Right lobe of liver (tissue), 4 donors: ENCODE measurements at regions not wholly inside any gene's neighbourhood (a gene's known extent, or its start where the extent isn't known, plus 50 kb on each side); places are given as distances from the start of the nearest gene placed in this dataset.

Experiments
- POLR2A ChIP-seq: fragments of 450-650 bp; IDR thresholded peaks from one replicate; pipeline ENCODE4 v1.6.1; 2017; ENCODE audit warnings: antibody characterized with exemption, mild to moderate bottlenecking
- TF ChIP-seq, protein P1 (sequence below), 4 donors: fragments of 200-600 bp in 3 of 4; fragments of 450-650 bp in 1 of 4; IDR thresholded peaks; one replicate each; pipeline versions ENCODE4 v1.5.1 to v1.8.0; 2016 to 2022; ENCODE audit warnings: antibody characterized with exemption in 4 of 4, mild to moderate bottlenecking in 2 of 4
- donor health status: DM: no; HTN: no; CAD: no.
- donor health status: DM: no; HTN: no; CAD: no.
- donor health status: DM: no; HTN: yes; CAD: no.

DNA sequence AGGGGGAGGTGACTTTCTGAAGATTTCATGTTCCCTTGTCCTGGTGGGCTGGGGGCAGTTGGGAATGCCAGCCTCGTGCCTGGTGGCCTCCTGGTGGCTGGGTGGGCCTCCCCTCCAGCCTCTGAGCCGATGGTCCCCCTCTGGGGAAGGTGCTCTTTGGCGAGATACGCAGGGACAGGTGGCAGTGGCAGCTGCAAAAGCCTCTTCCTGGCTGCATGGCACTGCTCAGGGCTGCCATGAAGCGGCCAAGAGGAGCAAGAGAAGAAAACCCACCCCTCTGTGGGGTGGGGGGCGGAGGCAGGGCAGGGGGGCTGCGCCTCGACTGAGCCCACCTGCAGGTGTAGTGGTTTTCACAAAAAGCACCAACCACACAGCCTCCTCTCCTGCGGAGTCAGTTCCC, 61.8 kb upstream of the PHF21B start:
- TF ChIP-seq, protein P1, sequence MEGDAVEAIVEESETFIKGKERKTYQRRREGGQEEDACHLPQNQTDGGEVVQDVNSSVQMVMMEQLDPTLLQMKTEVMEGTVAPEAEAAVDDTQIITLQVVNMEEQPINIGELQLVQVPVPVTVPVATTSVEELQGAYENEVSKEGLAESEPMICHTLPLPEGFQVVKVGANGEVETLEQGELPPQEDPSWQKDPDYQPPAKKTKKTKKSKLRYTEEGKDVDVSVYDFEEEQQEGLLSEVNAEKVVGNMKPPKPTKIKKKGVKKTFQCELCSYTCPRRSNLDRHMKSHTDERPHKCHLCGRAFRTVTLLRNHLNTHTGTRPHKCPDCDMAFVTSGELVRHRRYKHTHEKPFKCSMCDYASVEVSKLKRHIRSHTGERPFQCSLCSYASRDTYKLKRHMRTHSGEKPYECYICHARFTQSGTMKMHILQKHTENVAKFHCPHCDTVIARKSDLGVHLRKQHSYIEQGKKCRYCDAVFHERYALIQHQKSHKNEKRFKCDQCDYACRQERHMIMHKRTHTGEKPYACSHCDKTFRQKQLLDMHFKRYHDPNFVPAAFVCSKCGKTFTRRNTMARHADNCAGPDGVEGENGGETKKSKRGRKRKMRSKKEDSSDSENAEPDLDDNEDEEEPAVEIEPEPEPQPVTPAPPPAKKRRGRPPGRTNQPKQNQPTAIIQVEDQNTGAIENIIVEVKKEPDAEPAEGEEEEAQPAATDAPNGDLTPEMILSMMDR (IDR thresholded peaks at IDR 0.05) = no peak
- TF ChIP-seq POLR2A = no peak
